Epidermal melanocyte (primary cell): ENCODE measurements at regions not wholly inside any gene's neighbourhood (a gene's known extent, or its start where the extent isn't known, plus 50 kb on each side); places are given as distances from the start of the nearest gene placed in this dataset.

Experiments
- DNase-seq: peaks from one replicate; pipeline ENCODE4 v3.0.0; 2011; ENCODE audit warnings: low spot score; ENCODE audit not compliant: insufficient read length

DNA sequence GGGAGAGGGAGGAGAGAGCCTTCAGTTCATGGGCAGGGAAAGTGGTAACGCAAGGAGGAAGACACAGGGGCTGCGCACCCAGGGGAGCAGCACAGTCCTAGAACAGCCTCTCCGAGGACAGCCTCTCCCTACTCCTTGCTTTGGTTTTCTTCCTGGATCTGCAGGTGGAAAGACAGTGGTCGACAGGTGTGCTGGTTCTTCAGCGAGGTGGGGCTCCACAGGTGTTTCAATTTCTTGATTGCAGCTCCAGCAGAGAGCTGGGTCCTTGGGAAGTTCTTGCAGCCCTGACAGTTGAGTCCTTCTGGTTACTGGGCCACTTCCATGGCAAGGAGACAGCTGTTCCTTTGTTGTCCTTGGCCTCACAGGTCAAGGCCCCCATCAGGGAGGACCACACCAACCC lies 220.7 kb upstream of the NR2F2 start:
- DNase-seq = no peak

- DNase-seq = no peak
Measured at GRCh38 chr15:96112018-96112417, 218.5 kb upstream of the NR2F2 start.

DNA sequence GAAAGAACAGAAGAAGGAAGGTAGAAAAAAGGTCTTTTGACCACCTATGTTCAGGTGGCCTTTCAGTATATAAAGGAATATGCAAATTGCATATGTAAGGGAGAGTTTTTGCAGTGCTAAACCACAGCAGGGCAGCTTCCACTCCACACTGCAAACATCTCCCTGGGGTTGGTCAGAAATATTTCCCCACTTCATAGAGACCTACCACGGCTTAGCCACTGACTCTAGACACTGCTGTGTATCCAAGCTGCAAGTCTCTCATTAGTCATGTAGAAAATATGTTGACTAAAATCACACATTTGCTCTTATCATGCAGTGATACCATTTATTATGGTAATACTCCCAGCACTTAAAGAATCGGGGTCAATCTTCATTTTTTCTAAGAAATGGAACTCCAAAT lies 214.9 kb upstream of the NR2F2 start:
- no peak for DNase-seq

DNA sequence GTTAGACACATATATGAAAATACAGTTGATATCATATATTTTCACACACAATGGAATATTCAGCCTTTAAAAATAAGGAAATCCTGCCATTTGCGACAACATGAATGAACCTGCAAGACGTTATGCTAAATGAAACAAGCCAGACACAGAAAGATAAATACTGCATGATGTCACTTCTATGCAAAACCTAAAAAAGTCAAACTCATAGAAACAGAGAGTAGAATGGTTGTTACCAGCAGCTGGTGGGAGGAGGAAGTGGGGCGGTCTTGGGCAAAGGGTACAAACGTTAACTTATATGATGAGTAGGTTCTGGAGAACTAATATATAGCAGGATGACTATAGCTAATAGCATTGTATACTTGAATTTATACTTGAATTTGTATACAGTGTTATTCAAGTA lies 213.2 kb upstream of the NR2F2 start:
- DNase-seq = no peak

DNA sequence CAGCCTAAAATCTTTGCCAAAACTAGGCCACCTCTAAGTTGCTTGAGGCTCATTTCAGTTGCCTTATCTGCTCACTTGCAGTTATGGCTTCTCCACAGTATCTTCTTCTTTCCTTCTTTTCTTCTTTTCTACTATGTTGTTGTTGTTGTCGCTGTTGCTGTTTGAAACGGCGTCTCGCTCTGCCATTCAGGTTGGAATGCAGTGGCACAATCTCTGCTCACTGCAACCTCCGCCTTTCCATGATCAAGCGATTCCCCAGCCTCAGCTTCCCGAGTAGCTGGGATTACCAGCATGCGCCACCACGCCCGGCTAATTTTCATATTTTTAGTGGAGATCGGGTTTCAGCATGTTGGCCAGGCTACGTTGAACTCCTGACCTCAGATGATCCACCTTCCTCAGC lies 210.8 kb upstream of the NR2F2 start:
- DNase-seq = no peak

DNA sequence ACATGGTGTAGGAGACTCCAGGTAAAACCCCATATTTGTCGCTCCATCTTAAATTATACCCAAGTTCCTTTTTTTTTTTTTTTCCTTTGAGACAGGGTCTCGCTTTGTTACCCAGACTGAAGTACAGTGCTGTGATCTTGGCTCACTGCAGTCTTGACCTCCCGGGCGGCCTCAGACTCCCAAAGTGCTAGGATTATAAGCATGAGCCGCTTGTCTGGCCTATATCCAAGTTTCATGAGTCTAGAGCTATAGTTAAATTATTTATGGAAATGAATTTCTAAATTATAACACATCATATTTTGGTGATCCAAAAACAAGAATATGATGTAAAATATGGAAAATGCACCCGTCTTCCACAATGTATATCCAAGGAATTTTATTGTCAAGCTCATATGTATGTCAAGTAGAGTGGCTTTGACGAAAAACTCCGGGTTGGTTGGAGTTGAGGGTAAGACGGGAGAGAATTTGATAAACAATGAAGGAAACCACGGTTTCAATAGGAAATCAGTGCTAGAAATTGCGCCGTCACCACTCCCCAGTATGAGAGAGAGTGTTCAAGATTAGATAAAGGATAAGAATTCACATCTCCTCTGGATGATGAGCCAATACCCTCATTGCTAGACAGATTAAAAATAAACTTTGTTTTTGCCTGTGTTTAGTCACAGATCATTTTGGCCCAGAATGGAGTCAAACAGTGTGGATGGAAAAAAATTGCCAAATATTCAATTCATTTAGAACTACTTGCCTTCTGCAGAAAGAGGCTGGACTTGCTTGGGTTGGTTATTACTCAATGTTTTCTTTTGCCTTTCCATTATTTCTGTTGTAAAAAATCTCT lies 209.2 kb upstream of the NR2F2 start:
- DNase-seq = no peak

DNA sequence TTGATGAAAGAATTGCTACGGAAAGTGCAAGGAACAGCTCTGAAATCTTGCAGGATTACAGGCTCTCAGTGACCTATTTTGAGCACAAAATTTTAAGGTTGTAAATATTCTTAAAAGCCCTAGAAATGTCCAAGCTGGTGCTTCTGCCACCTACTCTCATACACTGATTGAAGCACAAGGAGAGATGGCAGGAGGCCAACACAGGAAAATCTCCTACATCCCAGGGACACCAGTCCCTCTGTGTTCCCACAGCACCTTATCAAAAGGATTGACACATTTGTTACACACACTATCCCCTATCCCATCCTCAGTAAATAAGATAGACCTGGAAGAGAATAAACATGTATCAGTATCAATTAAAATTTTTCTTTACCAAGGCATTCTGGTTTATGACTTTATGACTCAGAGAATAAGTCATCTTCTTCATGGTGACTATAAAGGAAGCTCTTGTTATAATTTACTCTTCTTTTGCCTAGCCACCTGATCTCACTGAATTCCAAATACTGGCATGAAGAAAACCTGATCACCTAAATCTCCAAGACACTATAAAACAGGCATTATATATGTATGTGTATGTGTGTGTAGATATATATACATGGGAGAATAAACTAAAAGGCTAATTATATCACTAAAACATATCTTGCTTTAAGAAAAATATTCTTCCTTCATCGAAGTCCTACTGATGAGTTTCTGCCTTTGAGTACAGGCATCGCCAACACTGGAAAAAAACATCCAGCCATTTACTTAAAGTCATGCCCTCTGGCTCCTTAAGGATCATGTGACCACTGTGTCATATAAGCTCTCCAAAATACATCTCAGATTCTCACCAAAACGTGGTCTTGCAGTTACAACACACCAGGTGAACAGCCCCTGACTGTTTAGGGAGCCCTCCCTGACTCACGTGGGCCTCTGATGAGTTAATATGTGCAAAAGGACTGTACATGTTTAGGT lies 208.1 kb upstream of the NR2F2 start:
- DNase-seq = no peak

GRCh38 chr15:96123028-96123400 lies 207.5 kb upstream of the NR2F2 start:
- no peak for DNase-seq

- DNase-seq = no peak
Measured at GRCh38 chr15:96123630-96124187, 206.8 kb upstream of the NR2F2 start.

GRCh38 chr15:96124436-96124835 lies 206.1 kb upstream of the NR2F2 start:
- DNase-seq = no peak

- no peak for DNase-seq
Measured at GRCh38 chr15:96125721-96126415, 204.6 kb upstream of the NR2F2 start.

DNA sequence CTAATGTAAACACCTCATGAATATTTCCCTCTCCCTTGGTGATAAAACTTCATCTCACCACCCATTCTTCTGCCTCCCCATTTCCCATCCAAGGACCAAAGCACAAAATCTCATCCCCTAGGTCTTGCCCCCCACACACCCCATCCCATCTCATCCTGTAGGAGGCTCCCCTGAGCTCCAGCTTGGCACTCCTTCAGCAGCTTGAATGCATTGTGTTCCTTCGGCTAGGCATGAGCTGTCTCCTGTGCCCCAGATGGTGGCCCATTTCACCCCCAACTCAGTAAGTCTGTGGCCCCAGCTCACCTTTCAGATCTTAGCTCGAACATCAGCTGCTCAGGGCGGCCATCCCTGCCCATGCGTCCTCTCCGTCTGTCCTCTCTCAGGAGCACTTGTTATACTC lies 203.6 kb upstream of the NR2F2 start:
- DNase-seq = no peak

DNA sequence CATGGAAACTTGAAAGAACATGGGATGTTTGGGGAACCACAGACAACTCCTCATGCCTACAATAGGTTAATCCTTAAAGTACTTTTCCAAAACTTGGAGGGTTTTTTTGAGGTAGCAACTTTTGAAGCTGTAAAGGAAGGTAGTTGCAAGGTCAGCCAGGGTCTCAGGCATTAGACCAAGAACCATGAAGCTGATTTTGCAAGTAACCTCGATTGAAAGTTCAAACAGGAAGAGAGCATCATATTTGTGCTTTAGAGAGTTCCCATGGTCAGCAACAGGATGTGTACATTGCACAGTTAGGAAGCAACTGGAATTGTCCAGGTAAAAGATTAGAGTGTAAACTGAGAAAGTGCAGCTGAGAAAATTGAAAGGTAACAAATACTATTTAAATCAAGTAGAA lies 199.8 kb upstream of the NR2F2 start:
- DNase-seq = no peak

DNA sequence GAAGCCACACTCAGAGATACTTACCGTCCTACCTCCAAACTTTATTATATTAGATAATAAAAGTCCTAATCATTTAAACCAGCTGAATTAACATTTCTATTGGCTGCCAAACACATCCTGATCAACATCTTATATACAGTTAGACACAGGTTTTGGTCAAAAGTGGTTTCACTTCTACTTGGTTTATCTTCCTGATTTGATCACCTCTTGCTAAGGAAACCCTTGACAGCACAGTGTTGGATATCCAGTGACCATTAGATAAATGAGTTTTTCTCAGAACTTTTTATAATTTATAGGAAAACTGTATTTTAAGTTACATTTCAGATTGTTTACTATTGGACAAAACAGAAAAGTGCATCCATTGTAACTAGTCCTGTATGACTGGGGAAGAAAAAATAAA lies 198.4 kb upstream of the NR2F2 start:
- no peak for DNase-seq

DNA sequence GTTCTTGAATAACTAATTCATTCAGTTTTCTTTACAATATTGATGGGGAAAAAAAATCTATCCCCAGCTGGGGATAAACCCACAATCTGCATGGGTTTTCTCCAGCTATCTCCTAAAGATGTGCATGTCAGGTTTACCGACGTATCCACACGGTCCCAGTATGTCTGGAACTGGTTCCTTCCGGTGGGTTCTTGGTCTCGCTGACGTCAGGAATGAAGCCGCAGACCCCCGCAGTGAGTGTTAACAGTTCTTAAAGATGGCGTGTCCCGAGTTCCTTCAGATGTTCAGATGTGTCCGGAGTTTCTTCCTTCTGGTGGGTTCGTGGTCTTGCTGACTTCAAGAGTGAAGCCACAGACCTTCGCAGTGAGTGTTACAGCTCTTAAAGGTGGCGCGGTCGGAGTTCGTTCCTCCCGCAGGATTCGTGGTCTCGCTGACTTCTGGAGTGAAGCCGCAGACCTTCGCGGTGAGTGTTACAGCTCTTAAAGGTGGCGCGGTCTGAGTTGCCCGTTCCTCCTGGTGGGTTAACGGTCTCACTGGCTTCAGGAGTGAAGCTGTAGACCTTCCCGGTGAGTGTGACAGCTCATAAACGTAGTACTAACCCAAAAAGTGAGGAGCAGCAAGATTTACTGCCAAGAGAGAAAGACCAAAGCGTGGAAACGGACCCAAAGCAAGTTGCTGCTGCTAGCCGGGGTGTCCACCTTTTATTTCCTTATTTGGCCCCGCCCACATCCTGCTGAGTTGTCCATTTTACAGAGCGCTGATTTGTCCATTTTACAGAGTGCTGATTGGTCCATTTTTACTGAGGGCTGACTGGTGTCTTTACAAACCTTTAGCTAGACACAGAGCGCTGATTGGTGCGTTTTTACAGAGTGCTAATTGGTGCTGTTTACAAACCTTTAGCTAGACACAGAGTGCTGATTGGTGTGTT lies 195.1 kb upstream of the NR2F2 start:
- no peak for DNase-seq

DNA sequence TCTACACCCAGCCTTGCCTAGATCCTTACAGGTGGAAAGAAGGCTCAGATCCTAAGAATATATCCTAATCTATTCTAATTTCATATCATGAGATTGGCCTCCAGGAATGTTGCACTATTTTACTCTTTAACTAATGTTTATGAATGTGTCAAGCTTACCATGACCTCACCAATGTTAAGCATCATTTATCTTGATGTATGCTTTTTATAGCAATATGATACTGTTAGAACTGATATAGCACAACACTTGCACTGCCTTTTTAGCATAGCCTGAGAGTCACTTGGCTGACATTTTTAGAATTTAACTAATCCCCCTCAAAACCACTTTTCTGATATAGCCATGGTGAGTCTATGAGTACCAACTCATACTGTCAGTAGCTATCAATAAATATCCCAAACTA lies 191.5 kb upstream of the NR2F2 start:
- DNase-seq = no peak

GRCh38 chr15:96142498-96142897 lies 188.0 kb upstream of the NR2F2 start:
- DNase-seq = no peak

DNA sequence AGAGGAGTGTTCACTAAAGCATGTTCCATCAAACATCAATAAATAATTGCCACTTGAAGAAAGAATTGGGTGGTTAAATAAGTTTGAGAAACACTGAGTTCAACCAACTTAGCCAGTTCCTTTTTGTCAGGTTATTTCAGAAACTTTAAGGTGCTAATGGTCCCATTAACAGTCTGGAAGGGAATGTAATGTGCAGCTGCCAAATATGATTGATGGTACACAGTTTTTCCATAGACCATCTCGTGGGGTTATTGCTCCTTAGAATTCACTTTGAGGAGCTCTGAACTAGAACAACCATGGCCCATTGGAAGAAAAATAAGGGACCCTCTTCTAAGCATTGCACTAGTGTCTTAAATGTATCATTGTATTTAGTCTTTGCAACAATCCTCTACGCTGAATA lies 185.8 kb upstream of the NR2F2 start:
- no peak for DNase-seq

DNA sequence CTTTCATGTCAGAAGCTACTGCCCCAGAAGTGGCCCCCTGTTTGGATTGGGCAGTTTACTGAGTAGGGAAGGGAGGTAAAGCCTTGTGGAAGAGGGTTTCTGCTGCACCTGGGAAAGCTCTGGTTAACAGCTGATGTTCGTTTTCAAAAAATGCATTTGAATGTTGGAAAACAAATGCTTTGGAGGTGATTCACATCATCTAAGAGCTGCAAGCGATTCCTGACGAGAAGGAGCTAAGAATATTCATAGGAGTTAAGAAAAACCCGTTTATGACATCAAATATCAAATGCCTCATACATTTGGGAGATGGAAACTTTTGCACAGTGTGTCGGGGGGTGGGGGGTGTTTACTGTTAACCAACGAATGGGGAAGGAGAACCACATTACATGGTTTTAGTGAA lies 183.8 kb upstream of the NR2F2 start:
- no peak for DNase-seq

- no peak for DNase-seq
Measured at GRCh38 chr15:96147267-96147666, 183.2 kb upstream of the NR2F2 start.

- no peak for DNase-seq
Measured at GRCh38 chr15:96150254-96150653, 180.2 kb upstream of the NR2F2 start.
